ENCODE measurements at regions not wholly inside any gene's neighbourhood (a gene's known extent, or its start where the extent isn't known, plus 50 kb on each side); places are given as distances from the start of the nearest gene placed in this dataset.

- intact Hi-C loops (cut with micrococcal nuclease) = no loop called here
- ChIA-PET POLR2A (ENCODE audit: unreplicated experiment) (no interaction called here), CTCF (no interaction called here)
- H3F3A ChIP-seq (ENCODE audit: low read length, unreplicated experiment) = no peaks in the 10 kb centered on the region
- no peak overlapping the region for H3K27ac ChIP-seq (ENCODE audit: low read length)
- no peak for DNase-seq
- no peaks in the 10 kb centered on the region for H3K36me3 ChIP-seq (ENCODE audit: low read depth, low read length)
- H3K4me3 ChIP-seq (ENCODE audit: low read length) = no peak overlapping the region
- H3K9ac ChIP-seq (ENCODE audit: low read length) = no peak overlapping the region
- H2AFZ ChIP-seq (ENCODE audit: low read length) = no peak overlapping the region
- H3K4me2 ChIP-seq (ENCODE audit: low read length) = no peak overlapping the region
- H4K20me1 ChIP-seq (ENCODE audit: low read length) = no peaks in the 10 kb centered on the region
- H3K9me2 ChIP-seq (replicated peaks; ENCODE audit: low read length) = no peaks in the 10 kb centered on the region
- BruUV-seq (replicated peaks) = no TSS peak
- TF ChIP-seq EZH2phosphoT487 (IDR thresholded peaks at IDR 0.05; ENCODE audit: borderline replicate concordance, low read length) (no peak), EZH2 (IDR thresholded peaks at IDR 0.05; ENCODE audit: low read length, unreplicated experiment) (no peak), CTCF (conservative IDR thresholded peaks at IDR 0.05; ENCODE audit: low read depth, low read length) (no peak)
- H3K4me1 ChIP-seq (ENCODE audit: insufficient read depth, low read length) = 0 out of 2 replicates have a peak, but pooled peaks cover 3% of the 10 kb centered on the region
- H3K27me3 ChIP-seq (ENCODE audit: low read length) = no peaks in the 10 kb centered on the region
- H3K79me2 ChIP-seq (ENCODE audit: low read length) = no peaks in the 10 kb centered on the region
- ATAC-seq = no peak
- H3K9me3 ChIP-seq (ENCODE audit: low read length) = no peaks in the 10 kb centered on the region
Measured at GRCh38 chr10:27451054-27451453, 53.0 kb upstream of the RAB18 start.

GRCh38 chr10:27450225-27450624 is 53.9 kb upstream of the RAB18 start:
- DNase-seq (no peak), ATAC-seq (no peak)
- H4K20me1 ChIP-seq (ENCODE audit: low read length) = no peaks in the 10 kb centered on the region
- H3K9me2 ChIP-seq (replicated peaks; ENCODE audit: low read length) = no peaks in the 10 kb centered on the region
- TF ChIP-seq EZH2 (IDR thresholded peaks at IDR 0.05; ENCODE audit: low read length, unreplicated experiment) = no peak
- no peak for TF ChIP-seq EZH2phosphoT487 (IDR thresholded peaks at IDR 0.05; ENCODE audit: borderline replicate concordance, low read length)
- no peak for TF ChIP-seq CTCF (conservative IDR thresholded peaks at IDR 0.05; ENCODE audit: low read depth, low read length)
- 0 out of 2 replicates have a peak, but pooled peaks cover 3% of the 10 kb centered on the region for H3K4me1 ChIP-seq (ENCODE audit: insufficient read depth, low read length)
- no peak overlapping the region for H2AFZ ChIP-seq (ENCODE audit: low read length)
- H3K27ac ChIP-seq (ENCODE audit: low read length) = no peak overlapping the region
- ChIA-PET CTCF (no interaction called here), POLR2A (ENCODE audit: unreplicated experiment) (no interaction called here)
- H3K79me2 ChIP-seq (ENCODE audit: low read length) = no peaks in the 10 kb centered on the region
- H3K36me3 ChIP-seq (ENCODE audit: low read depth, low read length) = no peaks in the 10 kb centered on the region
- no TSS peak for BruUV-seq (replicated peaks)
- no peak overlapping the region for H3K4me2 ChIP-seq (ENCODE audit: low read length)
- H3K9ac ChIP-seq (ENCODE audit: low read length) = no peak overlapping the region
- intact Hi-C loops (cut with micrococcal nuclease) = no loop called here
- H3K4me3 ChIP-seq (ENCODE audit: low read length) = no peak overlapping the region
- H3K27me3 ChIP-seq (ENCODE audit: low read length) = no peaks in the 10 kb centered on the region
- H3F3A ChIP-seq (ENCODE audit: low read length, unreplicated experiment) = no peaks in the 10 kb centered on the region
- no peaks in the 10 kb centered on the region for H3K9me3 ChIP-seq (ENCODE audit: low read length)

GRCh38 chr10:27449571-27449970 is 54.5 kb upstream of the RAB18 start:
- DNase-seq = peak; percentile 17
- ChIA-PET POLR2A (ENCODE audit: unreplicated experiment) (no interaction called here), CTCF (no interaction called here)
- no peaks in the 10 kb centered on the region for H3K9me2 ChIP-seq (replicated peaks; ENCODE audit: low read length)
- H3K36me3 ChIP-seq (ENCODE audit: low read depth, low read length) = no peaks in the 10 kb centered on the region
- H3K4me1 ChIP-seq (ENCODE audit: insufficient read depth, low read length) = 0 out of 2 replicates have a peak, but pooled peaks cover 3% of the 10 kb centered on the region
- no peak overlapping the region for H3K27ac ChIP-seq (ENCODE audit: low read length)
- no peaks in the 10 kb centered on the region for H3K27me3 ChIP-seq (ENCODE audit: low read length)
- H3K4me2 ChIP-seq (ENCODE audit: low read length) = no peak overlapping the region
- intact Hi-C loops (cut with micrococcal nuclease) = loop anchor here (5.0 to 10.0 kb wide), 3 partner anchors 77 to 208 kb away; no protein-coding TSS in a partner anchor
- no peaks in the 10 kb centered on the region for H3F3A ChIP-seq (ENCODE audit: low read length, unreplicated experiment)
- no peak for ATAC-seq
- no TSS peak for BruUV-seq (replicated peaks)
- no peaks in the 10 kb centered on the region for H4K20me1 ChIP-seq (ENCODE audit: low read length)
- H3K9ac ChIP-seq (ENCODE audit: low read length) = no peak overlapping the region
- H3K9me3 ChIP-seq (ENCODE audit: low read length) = no peaks in the 10 kb centered on the region
- H2AFZ ChIP-seq (ENCODE audit: low read length) = no peak overlapping the region
- no peak for TF ChIP-seq EZH2 (IDR thresholded peaks at IDR 0.05; ENCODE audit: low read length, unreplicated experiment)
- TF ChIP-seq CTCF (conservative IDR thresholded peaks at IDR 0.05; ENCODE audit: low read depth, low read length) = no peak
- H3K4me3 ChIP-seq (ENCODE audit: low read length) = no peak overlapping the region
- no peaks in the 10 kb centered on the region for H3K79me2 ChIP-seq (ENCODE audit: low read length)

Measured in PC-3 (cell line).